Loucy (cell line): ENCODE measurements at regions not wholly inside any gene's neighbourhood (a gene's known extent, or its start where the extent isn't known, plus 50 kb on each side); places are given as distances from the start of the nearest gene placed in this dataset.

Experiments
- EZH2phosphoT487 ChIP-seq: fragments of 200-600 bp; IDR thresholded peaks from 2 replicates; pipeline ENCODE4 v1.6.1; 2018; ENCODE audit warnings: antibody characterized with exemption, mild to moderate bottlenecking, moderate library complexity, borderline replicate concordance
- TF ChIP-seq, protein P1 (sequence below): fragments of 200-600 bp; sonication (generic); conservative IDR thresholded peaks from 2 replicates; pipeline ENCODE4 v1.5.1; 2014; ENCODE audit warnings: mild to moderate bottlenecking, antibody characterized with exemption, low read length

DNA sequence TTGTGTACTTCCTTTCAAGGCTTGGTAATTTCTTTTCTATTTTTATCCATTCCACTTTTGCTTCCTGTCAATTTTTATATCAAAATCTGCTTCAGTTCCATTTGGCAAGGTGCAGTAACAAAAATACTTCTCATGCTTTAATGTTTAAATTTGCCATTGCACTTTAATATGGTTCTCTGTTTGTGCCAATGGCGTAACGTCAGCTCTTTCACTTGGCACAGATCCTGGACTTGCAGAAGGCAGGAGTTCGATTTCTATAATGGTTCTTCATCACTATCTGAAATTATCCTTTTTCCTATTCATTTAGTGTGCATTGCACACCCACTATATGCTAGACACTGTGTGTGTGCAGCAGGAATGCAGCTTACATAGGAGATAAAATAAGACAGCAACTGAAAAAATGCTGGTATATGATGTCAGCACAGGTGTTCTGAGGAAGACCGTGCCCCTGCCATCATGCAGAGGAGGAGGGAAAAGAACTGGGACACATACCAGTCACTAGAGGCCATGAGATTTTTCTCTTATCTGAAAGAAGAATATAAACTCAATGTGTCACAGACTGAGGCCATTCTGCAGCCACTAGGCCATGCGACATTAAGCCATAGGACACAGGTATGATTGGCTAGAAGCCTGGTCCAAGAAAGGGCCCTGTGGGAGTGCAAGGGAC lies 298.2 kb downstream of the RPAP3 start:
- TF ChIP-seq, protein P1, sequence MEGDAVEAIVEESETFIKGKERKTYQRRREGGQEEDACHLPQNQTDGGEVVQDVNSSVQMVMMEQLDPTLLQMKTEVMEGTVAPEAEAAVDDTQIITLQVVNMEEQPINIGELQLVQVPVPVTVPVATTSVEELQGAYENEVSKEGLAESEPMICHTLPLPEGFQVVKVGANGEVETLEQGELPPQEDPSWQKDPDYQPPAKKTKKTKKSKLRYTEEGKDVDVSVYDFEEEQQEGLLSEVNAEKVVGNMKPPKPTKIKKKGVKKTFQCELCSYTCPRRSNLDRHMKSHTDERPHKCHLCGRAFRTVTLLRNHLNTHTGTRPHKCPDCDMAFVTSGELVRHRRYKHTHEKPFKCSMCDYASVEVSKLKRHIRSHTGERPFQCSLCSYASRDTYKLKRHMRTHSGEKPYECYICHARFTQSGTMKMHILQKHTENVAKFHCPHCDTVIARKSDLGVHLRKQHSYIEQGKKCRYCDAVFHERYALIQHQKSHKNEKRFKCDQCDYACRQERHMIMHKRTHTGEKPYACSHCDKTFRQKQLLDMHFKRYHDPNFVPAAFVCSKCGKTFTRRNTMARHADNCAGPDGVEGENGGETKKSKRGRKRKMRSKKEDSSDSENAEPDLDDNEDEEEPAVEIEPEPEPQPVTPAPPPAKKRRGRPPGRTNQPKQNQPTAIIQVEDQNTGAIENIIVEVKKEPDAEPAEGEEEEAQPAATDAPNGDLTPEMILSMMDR: no peak
- no peak for TF ChIP-seq EZH2phosphoT487
